ENCODE measurements at regions not wholly inside any gene's neighbourhood (a gene's known extent, or its start where the extent isn't known, plus 50 kb on each side); places are given as distances from the start of the nearest gene placed in this dataset.

DNA sequence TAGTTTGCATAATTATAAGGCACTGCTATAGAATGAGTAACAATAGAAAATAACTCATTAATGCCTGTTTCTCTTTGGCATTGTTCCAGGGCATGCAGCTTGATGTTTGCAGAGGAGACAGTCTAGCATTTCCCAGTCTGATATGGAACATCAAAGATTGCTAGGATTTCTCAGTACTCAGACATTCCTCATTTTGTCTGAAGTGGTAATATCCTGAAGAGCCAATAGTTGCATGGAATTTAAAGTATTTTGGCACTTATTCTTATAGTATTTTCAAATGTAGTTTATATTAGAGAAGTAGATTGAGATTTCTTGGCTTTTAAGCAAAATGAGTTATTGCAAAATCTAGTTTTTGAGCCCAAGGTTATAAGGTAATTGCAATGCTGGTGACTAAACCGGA is 337.3 kb upstream of the E2F7 start:
- no peak for TF ChIP-seq YY1 (IDR thresholded peaks at IDR 0.05; ENCODE audit: insufficient read depth, insufficient read length)
- no peak for TF ChIP-seq SUZ12 (IDR thresholded peaks at IDR 0.05; ENCODE audit: extremely low read depth, insufficient read depth, insufficient read length)
- TF ChIP-seq ZNF274 (IDR thresholded peaks at IDR 0.05; ENCODE audit: low read depth, low read length) = no peak
- Histone ChIP-seq H3K9me3 (ENCODE audit: insufficient read depth, low read length) (no peaks in the 10 kb centered on the region), H3K9ac (ENCODE audit: insufficient read length, low read depth) (no peak overlapping the region), H3K27me3 (ENCODE audit: insufficient read depth, insufficient read length) (no peaks in the 10 kb centered on the region), H3K4me3 (ENCODE audit: insufficient read length, low read depth) (no peak overlapping the region), H3K36me3 (ENCODE audit: insufficient read depth, insufficient read length, low read length) (no peaks in the 10 kb centered on the region), H3K4me1 (ENCODE audit: insufficient read depth, insufficient read length) (no peaks in the 10 kb centered on the region)
- DNase-seq (ENCODE audit: low read depth, low spot score) = no peak

DNA sequence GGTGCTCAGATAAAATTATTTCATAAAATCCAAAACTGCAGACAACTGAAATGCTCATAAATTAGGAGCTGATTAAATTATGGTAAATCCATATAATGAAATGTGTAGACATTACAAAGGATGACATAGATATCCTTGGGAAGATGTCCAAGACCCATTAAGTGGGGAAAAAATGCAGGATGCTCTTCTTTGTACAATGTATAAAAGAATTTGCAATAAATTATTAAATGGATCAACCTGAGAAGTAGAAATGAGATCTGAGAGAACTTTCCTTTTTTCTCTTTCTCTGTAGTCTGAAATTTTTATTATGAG is 336.4 kb upstream of the E2F7 start:
- TF ChIP-seq YY1 (IDR thresholded peaks at IDR 0.05; ENCODE audit: insufficient read depth, insufficient read length) = no peak
- no peak for TF ChIP-seq ZNF274 (IDR thresholded peaks at IDR 0.05; ENCODE audit: low read depth, low read length)
- TF ChIP-seq SUZ12 (IDR thresholded peaks at IDR 0.05; ENCODE audit: extremely low read depth, insufficient read depth, insufficient read length) = no peak
- H3K27me3 ChIP-seq (ENCODE audit: insufficient read depth, insufficient read length) = no peaks in the 10 kb centered on the region

DNA sequence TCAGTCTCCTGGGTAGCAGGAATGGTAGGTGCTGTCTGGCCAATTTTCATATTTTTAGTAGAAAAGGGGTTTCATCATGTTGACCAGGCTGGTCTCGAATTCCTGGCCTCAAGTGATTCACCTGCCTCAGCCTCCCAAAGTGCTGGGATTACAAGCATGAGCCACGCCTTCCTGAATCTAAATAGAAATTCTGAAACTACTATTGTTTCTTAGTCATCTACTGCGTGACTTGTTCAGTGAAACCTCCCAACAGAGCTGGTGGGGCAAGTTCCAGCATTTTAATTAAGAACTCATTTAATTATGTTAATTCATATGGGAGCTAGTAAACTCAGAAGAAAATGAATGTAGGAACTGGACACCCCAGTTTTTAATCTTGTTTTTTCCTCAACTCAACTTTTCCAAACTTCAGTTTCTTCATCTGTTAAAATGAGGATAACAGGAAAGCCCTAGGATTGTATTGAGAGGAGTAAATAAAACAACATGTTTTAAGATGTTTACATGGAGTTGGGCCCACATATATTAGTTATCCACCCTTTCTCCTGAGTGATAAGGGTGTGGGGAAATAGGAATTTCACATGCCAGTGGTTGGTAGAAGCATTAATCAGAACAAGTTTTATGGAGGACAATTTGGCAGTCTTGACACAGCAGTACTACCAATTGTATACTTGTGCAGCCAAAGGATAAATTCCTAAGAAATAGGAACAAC is 335.8 kb upstream of the E2F7 start:
- no peaks in the 10 kb centered on the region for H3K4me1 ChIP-seq (ENCODE audit: insufficient read depth, insufficient read length)
- H3K27me3 ChIP-seq (ENCODE audit: insufficient read depth, insufficient read length) = no peaks in the 10 kb centered on the region
- no peaks in the 10 kb centered on the region for H3K36me3 ChIP-seq (ENCODE audit: insufficient read depth, insufficient read length, low read length)
- H3K9me3 ChIP-seq (ENCODE audit: insufficient read depth, low read length) = no peaks in the 10 kb centered on the region
- TF ChIP-seq YY1 (IDR thresholded peaks at IDR 0.05; ENCODE audit: insufficient read depth, insufficient read length) (no peak), SUZ12 (IDR thresholded peaks at IDR 0.05; ENCODE audit: extremely low read depth, insufficient read depth, insufficient read length) (no peak), ZNF274 (IDR thresholded peaks at IDR 0.05; ENCODE audit: low read depth, low read length) (no peak)
- H3K4me3 ChIP-seq (ENCODE audit: insufficient read length, low read depth) = no peak overlapping the region
- no peak overlapping the region for H3K9ac ChIP-seq (ENCODE audit: insufficient read length, low read depth)
- DNase-seq (ENCODE audit: low read depth, low spot score) = no peak

More for the DNA sequence above, 336.4 kb upstream of the E2F7 start:
- no peaks in the 10 kb centered on the region for H3K36me3 ChIP-seq (ENCODE audit: insufficient read depth, insufficient read length, low read length)
- DNase-seq (ENCODE audit: low read depth, low spot score) = no peak
- H3K4me1 ChIP-seq (ENCODE audit: insufficient read depth, insufficient read length) = no peaks in the 10 kb centered on the region
- H3K9me3 ChIP-seq (ENCODE audit: insufficient read depth, low read length) = no peaks in the 10 kb centered on the region
- no peak overlapping the region for H3K4me3 ChIP-seq (ENCODE audit: insufficient read length, low read depth)
- no peak overlapping the region for H3K9ac ChIP-seq (ENCODE audit: insufficient read length, low read depth)

DNA sequence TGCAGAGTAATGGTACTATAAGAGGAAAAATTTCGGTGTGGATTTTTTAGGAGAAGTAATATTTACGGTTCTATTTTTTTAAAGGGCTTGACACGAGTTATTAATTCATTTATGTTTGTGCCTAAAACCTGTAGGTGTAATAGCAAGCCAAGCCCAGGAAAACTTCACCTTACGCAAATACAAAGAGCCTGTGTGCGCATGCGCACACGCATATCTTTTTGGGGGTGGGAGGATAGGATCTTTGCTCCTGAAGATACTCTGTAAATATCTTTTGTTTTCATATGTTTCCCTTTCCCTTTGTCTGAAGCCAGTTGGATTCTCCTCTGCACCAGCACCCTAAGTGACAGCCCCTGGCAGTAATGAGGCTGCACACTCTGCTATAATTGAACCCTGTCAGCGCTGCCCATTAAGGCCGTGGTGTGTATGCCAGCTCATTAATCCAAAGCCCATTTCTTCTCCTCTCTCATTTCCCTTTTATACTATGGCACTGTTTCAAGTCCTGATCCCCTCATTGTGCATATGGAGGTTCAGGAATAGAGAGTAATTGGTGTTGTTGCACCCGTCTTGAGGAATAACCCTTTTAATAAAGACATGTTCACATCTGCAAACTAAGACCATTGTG is 327.2 kb upstream of the E2F7 start:
- H3K9ac ChIP-seq (ENCODE audit: insufficient read length, low read depth) = no peak overlapping the region
- H3K27me3 ChIP-seq (ENCODE audit: insufficient read depth, insufficient read length) = no peaks in the 10 kb centered on the region
- H3K4me1 ChIP-seq (ENCODE audit: insufficient read depth, insufficient read length) = no peaks in the 10 kb centered on the region
- DNase-seq (ENCODE audit: low read depth, low spot score) = no peak
- H3K36me3 ChIP-seq (ENCODE audit: insufficient read depth, insufficient read length, low read length) = no peaks in the 10 kb centered on the region
- H3K9me3 ChIP-seq (ENCODE audit: insufficient read depth, low read length) = no peaks in the 10 kb centered on the region
- TF ChIP-seq ZNF274 (IDR thresholded peaks at IDR 0.05; ENCODE audit: low read depth, low read length) = no peak
- no peak overlapping the region for H3K4me3 ChIP-seq (ENCODE audit: insufficient read length, low read depth)

DNA sequence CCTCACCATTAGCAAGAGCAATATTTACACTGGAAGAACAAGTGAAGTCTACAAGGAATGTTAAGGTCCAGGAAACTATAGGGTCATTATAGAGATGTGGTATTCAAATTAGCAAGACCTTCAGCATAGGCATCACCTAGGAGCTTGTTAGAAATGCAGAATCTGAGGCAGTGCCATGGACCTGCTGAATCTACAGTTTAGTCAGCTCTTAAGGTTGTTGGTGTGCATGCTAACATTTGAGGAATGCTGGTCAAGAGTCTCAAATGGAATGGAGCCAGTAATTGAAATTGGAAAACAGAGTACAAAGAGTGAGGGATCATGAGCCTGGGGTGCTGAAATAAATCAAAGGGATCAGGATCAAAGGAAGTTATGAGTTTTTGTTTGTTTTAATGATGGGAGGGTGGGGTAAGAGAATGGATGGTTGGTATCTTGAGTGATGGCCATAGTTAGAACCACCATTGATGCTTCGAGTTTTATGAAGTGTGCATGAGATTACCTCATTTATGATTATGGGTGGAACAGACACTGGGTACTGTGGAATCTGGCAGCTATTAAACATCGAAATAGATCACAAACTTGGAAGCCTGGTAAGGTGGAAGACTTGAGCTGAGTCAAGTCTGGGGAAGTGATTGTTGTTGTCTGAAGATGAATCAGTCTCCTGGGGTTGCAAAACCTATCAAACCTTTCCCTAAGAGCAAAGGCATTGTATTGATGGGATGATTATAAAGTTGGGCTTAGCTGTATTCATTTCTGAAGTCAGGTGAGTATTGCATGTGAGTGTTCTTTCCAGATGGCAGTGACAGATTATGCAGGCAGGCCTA is 323.3 kb upstream of the E2F7 start:
- no peaks in the 10 kb centered on the region for H3K4me1 ChIP-seq (ENCODE audit: insufficient read depth, insufficient read length)
- no peak for DNase-seq (ENCODE audit: low read depth, low spot score)
- no peaks in the 10 kb centered on the region for H3K9me3 ChIP-seq (ENCODE audit: insufficient read depth, low read length)
- no peaks in the 10 kb centered on the region for H3K36me3 ChIP-seq (ENCODE audit: insufficient read depth, insufficient read length, low read length)
- no peaks in the 10 kb centered on the region for H3K27me3 ChIP-seq (ENCODE audit: insufficient read depth, insufficient read length)
- TF ChIP-seq YY1 (IDR thresholded peaks at IDR 0.05; ENCODE audit: insufficient read depth, insufficient read length) = no peak
- no peak for TF ChIP-seq ZNF274 (IDR thresholded peaks at IDR 0.05; ENCODE audit: low read depth, low read length)
- TF ChIP-seq SUZ12 (IDR thresholded peaks at IDR 0.05; ENCODE audit: extremely low read depth, insufficient read depth, insufficient read length) = no peak
- H3K9ac ChIP-seq (ENCODE audit: insufficient read length, low read depth) = no peak overlapping the region
- no peak overlapping the region for H3K4me3 ChIP-seq (ENCODE audit: insufficient read length, low read depth)

GRCh38 chr12:77387671-77388070 is 322.3 kb upstream of the E2F7 start:
- Histone ChIP-seq H3K36me3 (ENCODE audit: insufficient read depth, insufficient read length, low read length) (no peaks in the 10 kb centered on the region), H3K4me3 (ENCODE audit: insufficient read length, low read depth) (no peak overlapping the region), H3K27me3 (ENCODE audit: insufficient read depth, insufficient read length) (no peaks in the 10 kb centered on the region), H3K9ac (ENCODE audit: insufficient read length, low read depth) (no peak overlapping the region), H3K4me1 (ENCODE audit: insufficient read depth, insufficient read length) (no peaks in the 10 kb centered on the region), H3K9me3 (ENCODE audit: insufficient read depth, low read length) (no peaks in the 10 kb centered on the region)
- DNase-seq (ENCODE audit: low read depth, low spot score) = no peak
- TF ChIP-seq YY1 (IDR thresholded peaks at IDR 0.05; ENCODE audit: insufficient read depth, insufficient read length) (no peak), SUZ12 (IDR thresholded peaks at IDR 0.05; ENCODE audit: extremely low read depth, insufficient read depth, insufficient read length) (no peak), ZNF274 (IDR thresholded peaks at IDR 0.05; ENCODE audit: low read depth, low read length) (no peak)

- no peak for TF ChIP-seq YY1 (IDR thresholded peaks at IDR 0.05; ENCODE audit: insufficient read depth, insufficient read length)
- TF ChIP-seq SUZ12 (IDR thresholded peaks at IDR 0.05; ENCODE audit: extremely low read depth, insufficient read depth, insufficient read length) = no peak
- TF ChIP-seq ZNF274 (IDR thresholded peaks at IDR 0.05; ENCODE audit: low read depth, low read length) = no peak
- H3K27me3 ChIP-seq (ENCODE audit: insufficient read depth, insufficient read length) = no peaks in the 10 kb centered on the region
- no peak overlapping the region for H3K9ac ChIP-seq (ENCODE audit: insufficient read length, low read depth)
- H3K4me1 ChIP-seq (ENCODE audit: insufficient read depth, insufficient read length) = no peaks in the 10 kb centered on the region
- DNase-seq (ENCODE audit: low read depth, low spot score) = no peak
- no peaks in the 10 kb centered on the region for H3K9me3 ChIP-seq (ENCODE audit: insufficient read depth, low read length)
- no peaks in the 10 kb centered on the region for H3K36me3 ChIP-seq (ENCODE audit: insufficient read depth, insufficient read length, low read length)
- H3K4me3 ChIP-seq (ENCODE audit: insufficient read length, low read depth) = no peak overlapping the region
These were observed 321.8 kb upstream of the E2F7 start for GRCh38 chr12:77387214-77387613.

Data from NT2/D1 (cell line).